RPMI7951 (cell line): ENCODE measurements at regions not wholly inside any gene's neighbourhood (a gene's known extent, or its start where the extent isn't known, plus 50 kb on each side); places are given as distances from the start of the nearest gene placed in this dataset.

Experiments used
- DNase-seq: peaks from one replicate; pipeline ENCODE4 v3.0.0-alpha.2; 2012; ENCODE audit warnings: low read depth

- DNase-seq, result peak; percentile 35
Observed at GRCh38 chr5:74916831-74917710, 50.9 kb upstream of the FAM169A start.
